ENCODE measurements at regions not wholly inside any gene's neighbourhood (a gene's known extent, or its start where the extent isn't known, plus 50 kb on each side); places are given as distances from the start of the nearest gene placed in this dataset.

DNA sequence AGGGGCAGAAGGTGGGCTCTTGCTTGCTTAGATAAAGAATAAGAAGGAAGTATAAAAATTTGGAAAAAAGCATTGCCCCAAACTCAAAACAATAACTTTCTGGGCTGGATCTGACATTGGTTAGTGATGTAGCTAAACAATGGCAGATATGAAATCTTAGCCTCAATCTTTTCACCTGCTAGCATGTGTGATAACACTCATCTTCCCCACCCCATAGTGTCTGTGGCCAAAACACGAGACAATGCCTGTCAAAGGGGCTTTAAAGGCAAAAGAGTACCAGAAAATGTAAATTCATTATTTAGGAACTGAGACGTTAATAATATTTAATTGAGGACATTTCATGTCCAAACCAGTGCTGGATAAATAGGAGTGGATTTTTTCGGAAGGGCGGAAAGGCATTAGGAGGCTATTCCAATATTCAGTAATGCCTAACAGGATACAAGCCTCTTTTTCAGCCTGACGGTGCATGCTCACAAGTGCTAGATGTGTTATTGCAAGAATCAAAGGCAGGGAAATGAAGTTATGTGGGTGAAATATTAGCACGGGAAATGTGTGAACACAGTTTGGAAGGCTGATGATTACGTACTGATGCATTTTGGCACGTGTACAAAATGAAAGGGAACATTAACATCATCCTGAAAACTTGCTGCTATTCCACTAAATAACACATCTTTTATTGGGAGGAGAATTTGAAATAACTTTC lies 395.7 kb downstream of the GALR1 start:
- Mint-ChIP-seq H3K4me3 (no peak overlapping the region), H3K4me1 (ENCODE audit: low read depth) (no peaks in the 10 kb centered on the region), H3K27ac (no peak overlapping the region), H3K36me3 (ENCODE audit: low read depth) (no peaks in the 10 kb centered on the region), H3K27me3 (ENCODE audit: low read depth) (peaks cover 11% of the 10 kb centered on the region), H3K9me3 (ENCODE audit: insufficient read depth) (no peaks in the 10 kb centered on the region)
- DNase-seq (no peak), ATAC-seq (no peak)
- CTCF ChIA-PET, result no interaction called here
- POLR2A ChIA-PET, result no interaction called here

GRCh38 chr18:77647472-77647871 lies 397.8 kb downstream of the GALR1 start:
- peaks cover 3% of the 10 kb centered on the region for H3K4me1 Mint-ChIP-seq (ENCODE audit: low read depth)
- DNase-seq (no peak), ATAC-seq (no peak)
- no peaks in the 10 kb centered on the region for H3K36me3 Mint-ChIP-seq (ENCODE audit: low read depth)
- POLR2A ChIA-PET, result no interaction called here
- H3K4me3 Mint-ChIP-seq, result no peak overlapping the region
- CTCF ChIA-PET, result no interaction called here
- H3K27ac Mint-ChIP-seq, result no peak overlapping the region
- H3K9me3 Mint-ChIP-seq (ENCODE audit: insufficient read depth), result no peaks in the 10 kb centered on the region
- peaks cover 9% of the 10 kb centered on the region for H3K27me3 Mint-ChIP-seq (ENCODE audit: low read depth)

DNA sequence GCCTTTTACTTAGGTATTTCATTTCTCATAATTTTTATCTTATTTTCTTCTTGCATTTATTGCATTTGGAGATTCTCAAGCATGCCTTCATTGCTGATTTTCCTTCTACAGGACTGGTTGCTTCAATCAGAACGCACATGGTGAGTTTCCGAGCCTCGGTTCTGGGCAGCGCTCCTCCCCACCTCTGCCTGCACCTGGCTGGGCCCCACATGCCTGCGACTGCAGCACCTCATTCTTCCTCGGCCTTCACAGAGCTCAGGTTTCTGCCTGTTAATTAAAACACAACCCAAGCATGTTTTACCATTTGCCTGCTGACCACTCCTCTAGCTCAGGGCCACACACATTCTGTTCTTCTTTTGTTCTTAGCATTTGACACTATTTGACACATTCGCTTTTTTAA lies 398.8 kb downstream of the GALR1 start:
- no peaks in the 10 kb centered on the region for H3K36me3 Mint-ChIP-seq (ENCODE audit: low read depth)
- H3K4me3 Mint-ChIP-seq, result no peak overlapping the region
- peaks cover 3% of the 10 kb centered on the region for H3K4me1 Mint-ChIP-seq (ENCODE audit: low read depth)
- ATAC-seq, result no peak
- H3K27me3 Mint-ChIP-seq (ENCODE audit: low read depth), result peaks cover 7% of the 10 kb centered on the region
- H3K27ac Mint-ChIP-seq, result no peak overlapping the region
- no peaks in the 10 kb centered on the region for H3K9me3 Mint-ChIP-seq (ENCODE audit: insufficient read depth)
- no peak for DNase-seq
- ChIA-PET CTCF (interaction anchor here (0.6 to 1.1 kb wide), 2 partner anchors 844 to 845 kb away, joined by 3 read pairs; no protein-coding TSS in a partner anchor), POLR2A (no interaction called here)

- ChIA-PET CTCF (interaction anchor here (0.5 to 1.5 kb wide), 7 partner anchors 12 to 848 kb away, joined by 3 to 7 read pairs (median 3); no protein-coding TSS in a partner anchor), POLR2A (no interaction called here)
- Mint-ChIP-seq H3K4me3 (no peak overlapping the region), H3K27me3 (ENCODE audit: low read depth) (peaks cover 2% of the 10 kb centered on the region), H3K9me3 (ENCODE audit: insufficient read depth) (no peaks in the 10 kb centered on the region), H3K4me1 (ENCODE audit: low read depth) (peaks cover 3% of the 10 kb centered on the region), H3K36me3 (ENCODE audit: low read depth) (no peaks in the 10 kb centered on the region), H3K27ac (no peak overlapping the region)
- ATAC-seq (peak; percentile 79), DNase-seq (peak; percentile 64)
These were observed 401.2 kb downstream of the GALR1 start for GRCh38 chr18:77650799-77651385.

DNA sequence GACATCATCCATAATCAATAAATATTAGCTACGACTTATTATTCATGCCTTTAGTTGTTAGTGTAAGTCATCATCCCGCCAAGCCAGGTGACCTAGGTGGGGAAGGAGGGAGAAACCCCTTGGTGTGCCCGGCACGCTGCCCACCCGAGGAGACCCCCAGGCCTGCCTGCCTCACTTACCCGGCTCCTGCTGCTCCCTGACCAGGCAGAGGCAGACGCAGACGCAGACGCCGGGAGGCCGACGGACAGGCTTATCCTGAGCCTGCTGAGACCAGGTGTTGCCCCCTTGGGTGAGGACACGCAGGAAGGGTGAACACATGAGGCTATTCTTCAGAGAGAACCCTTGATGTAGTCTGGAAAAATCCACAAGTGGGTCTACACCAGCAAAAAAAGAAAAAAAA lies 401.8 kb downstream of the GALR1 start:
- POLR2A ChIA-PET, result no interaction called here
- ATAC-seq (no peak), DNase-seq (no peak)
- Mint-ChIP-seq H3K9me3 (ENCODE audit: insufficient read depth) (no peaks in the 10 kb centered on the region), H3K36me3 (ENCODE audit: low read depth) (no peaks in the 10 kb centered on the region), H3K4me3 (no peak overlapping the region), H3K27ac (no peak overlapping the region), H3K27me3 (ENCODE audit: low read depth) (peaks cover 2% of the 10 kb centered on the region), H3K4me1 (ENCODE audit: low read depth) (peaks cover 3% of the 10 kb centered on the region)
- CTCF ChIA-PET, result interaction anchor here (0.7 to 1.5 kb wide), 5 partner anchors 11 to 848 kb away, joined by 3 to 7 read pairs (median 4); no protein-coding TSS in a partner anchor

DNA sequence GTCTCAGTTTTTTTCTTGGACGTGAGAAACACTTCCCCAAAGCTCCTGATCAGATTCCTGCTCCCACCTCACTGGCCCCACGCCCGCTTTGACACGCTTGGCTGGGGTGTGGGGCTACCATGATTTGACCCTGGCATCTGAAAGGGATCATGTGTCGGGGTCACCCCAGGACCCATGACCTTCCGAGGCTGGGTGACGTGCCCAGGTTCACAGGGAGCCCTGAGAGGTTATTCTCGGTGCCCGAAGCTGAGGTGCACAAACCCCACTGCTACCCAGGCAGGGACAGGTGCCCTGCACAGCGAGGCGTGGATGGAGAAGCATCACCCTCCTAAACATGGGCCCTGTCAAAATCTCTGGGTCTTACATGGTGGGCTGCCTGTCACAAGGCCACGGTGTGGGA lies 404.1 kb downstream of the GALR1 start:
- Mint-ChIP-seq H3K36me3 (ENCODE audit: low read depth) (no peaks in the 10 kb centered on the region), H3K9me3 (ENCODE audit: insufficient read depth) (no peaks in the 10 kb centered on the region), H3K4me1 (ENCODE audit: low read depth) (peaks cover 3% of the 10 kb centered on the region), H3K4me3 (no peak overlapping the region), H3K27me3 (ENCODE audit: low read depth) (peaks cover 2% of the 10 kb centered on the region), H3K27ac (no peak overlapping the region)
- ATAC-seq, result no peak
- POLR2A ChIA-PET, result no interaction called here
- DNase-seq, result no peak
- CTCF ChIA-PET, result no interaction called here

DNA sequence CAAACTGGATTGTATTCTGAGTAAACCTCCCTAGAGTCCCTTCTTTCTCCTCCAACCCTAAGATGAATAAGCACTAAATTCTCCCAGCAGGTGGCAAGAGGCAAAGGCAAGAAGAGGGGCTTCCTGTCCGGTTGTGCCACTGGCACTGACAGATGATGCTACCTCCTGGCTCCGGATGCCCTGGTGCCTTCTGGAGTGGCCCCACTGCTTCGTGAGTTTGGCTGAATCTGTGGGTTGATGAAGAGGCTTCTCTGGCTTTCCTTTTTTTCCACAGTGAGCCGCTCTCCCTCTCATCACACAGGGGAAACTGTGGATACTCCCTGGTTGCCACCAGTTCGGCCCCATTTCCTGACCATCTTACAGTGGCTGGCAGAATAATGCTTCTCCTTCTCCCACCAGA lies 404.7 kb downstream of the GALR1 start:
- ChIA-PET POLR2A (no interaction called here), CTCF (no interaction called here)
- no peak for DNase-seq
- no peak overlapping the region for H3K4me3 Mint-ChIP-seq
- no peaks in the 10 kb centered on the region for H3K36me3 Mint-ChIP-seq (ENCODE audit: low read depth)
- no peak for ATAC-seq
- no peaks in the 10 kb centered on the region for H3K9me3 Mint-ChIP-seq (ENCODE audit: insufficient read depth)
- H3K27me3 Mint-ChIP-seq (ENCODE audit: low read depth), result peaks cover 2% of the 10 kb centered on the region
- peaks cover 3% of the 10 kb centered on the region for H3K4me1 Mint-ChIP-seq (ENCODE audit: low read depth)
- H3K27ac Mint-ChIP-seq, result no peak overlapping the region

GRCh38 chr18:77657651-77658298 lies 408.1 kb downstream of the GALR1 start:
- no peak overlapping the region for H3K27ac Mint-ChIP-seq
- DNase-seq, result no peak
- H3K27me3 Mint-ChIP-seq (ENCODE audit: low read depth), result peaks cover 3% of the 10 kb centered on the region
- ChIA-PET CTCF (no interaction called here), POLR2A (no interaction called here)
- no peak for ATAC-seq
- H3K36me3 Mint-ChIP-seq (ENCODE audit: low read depth), result no peaks in the 10 kb centered on the region
- no peaks in the 10 kb centered on the region for H3K9me3 Mint-ChIP-seq (ENCODE audit: insufficient read depth)
- H3K4me1 Mint-ChIP-seq (ENCODE audit: low read depth), result no peaks in the 10 kb centered on the region
- H3K4me3 Mint-ChIP-seq, result no peak overlapping the region

DNA sequence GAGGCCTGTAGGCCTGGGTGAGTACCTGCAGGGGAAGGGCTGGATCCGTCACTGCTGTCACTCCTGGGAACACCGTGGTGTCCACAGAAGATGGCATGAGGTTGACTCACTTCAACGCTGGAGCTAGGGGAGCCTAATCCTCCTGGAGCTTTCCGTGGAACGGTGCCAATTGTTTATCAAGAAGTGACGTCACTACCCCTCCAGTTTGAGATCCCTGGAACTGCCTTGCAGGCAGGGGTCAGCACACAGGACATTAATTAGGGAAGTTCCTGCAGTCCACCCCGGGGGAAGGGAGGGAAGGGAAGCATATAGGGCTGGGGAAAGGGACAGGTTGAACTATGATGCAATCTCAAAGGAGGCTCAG lies 408.6 kb downstream of the GALR1 start:
- ATAC-seq, result no peak
- POLR2A ChIA-PET, result no interaction called here
- Mint-ChIP-seq H3K4me1 (ENCODE audit: low read depth) (no peaks in the 10 kb centered on the region), H3K9me3 (ENCODE audit: insufficient read depth) (no peaks in the 10 kb centered on the region), H3K36me3 (ENCODE audit: low read depth) (no peaks in the 10 kb centered on the region), H3K4me3 (no peak overlapping the region), H3K27ac (no peak overlapping the region), H3K27me3 (ENCODE audit: low read depth) (peaks cover 3% of the 10 kb centered on the region)
- no peak for DNase-seq
- CTCF ChIA-PET, result no interaction called here

DNA sequence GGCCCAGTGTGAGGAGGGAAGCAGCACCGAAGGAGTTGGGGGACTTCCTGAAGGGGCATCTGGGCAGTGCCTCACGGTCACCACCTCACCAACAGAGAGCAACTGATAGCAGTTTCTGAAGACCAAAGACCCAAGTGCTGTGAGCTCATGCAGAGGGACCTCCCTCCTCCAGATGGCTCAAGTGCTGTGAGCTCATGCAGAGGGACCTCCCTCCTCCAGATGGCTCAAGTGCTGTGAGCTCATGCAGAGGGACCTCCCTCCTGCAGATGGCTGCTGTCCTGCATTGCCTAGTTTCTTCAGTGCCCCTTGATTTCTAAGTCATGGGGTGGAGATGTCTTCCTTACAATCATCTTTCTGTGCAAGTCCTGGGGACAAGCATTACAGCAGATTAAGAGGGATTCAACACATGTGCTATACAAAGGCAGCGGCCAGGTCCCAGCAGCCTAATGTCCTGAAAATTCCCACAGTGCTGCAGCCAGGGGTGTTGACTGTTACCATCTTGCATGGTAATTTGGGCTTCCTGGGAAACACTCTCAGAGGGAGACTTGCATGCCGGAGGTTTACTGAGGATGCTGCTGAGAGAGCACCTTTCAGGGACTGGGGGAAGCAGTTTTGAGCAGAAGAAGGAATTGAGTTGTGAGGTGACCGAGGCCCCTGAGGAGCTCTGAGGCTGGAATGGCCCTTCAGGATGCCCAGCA lies 409.3 kb downstream of the GALR1 start:
- H3K27ac Mint-ChIP-seq, result no peak overlapping the region
- peaks cover 3% of the 10 kb centered on the region for H3K27me3 Mint-ChIP-seq (ENCODE audit: low read depth)
- H3K36me3 Mint-ChIP-seq (ENCODE audit: low read depth), result no peaks in the 10 kb centered on the region
- ATAC-seq, result no peak
- H3K4me1 Mint-ChIP-seq (ENCODE audit: low read depth), result no peaks in the 10 kb centered on the region
- CTCF ChIA-PET, result no interaction called here
- POLR2A ChIA-PET, result no interaction called here
- no peak overlapping the region for H3K4me3 Mint-ChIP-seq
- no peaks in the 10 kb centered on the region for H3K9me3 Mint-ChIP-seq (ENCODE audit: insufficient read depth)
- DNase-seq, result no peak

GRCh38 chr18:77666613-77667012 lies 417.0 kb downstream of the GALR1 start:
- Mint-ChIP-seq H3K27ac (no peak overlapping the region), H3K4me3 (no peak overlapping the region), H3K36me3 (ENCODE audit: low read depth) (no peaks in the 10 kb centered on the region), H3K4me1 (ENCODE audit: low read depth) (no peaks in the 10 kb centered on the region), H3K27me3 (ENCODE audit: low read depth) (peaks cover 3% of the 10 kb centered on the region), H3K9me3 (ENCODE audit: insufficient read depth) (no peaks in the 10 kb centered on the region)
- no peak for ATAC-seq
- ChIA-PET POLR2A (no interaction called here), CTCF (no interaction called here)
- no peak for DNase-seq

GRCh38 chr18:77668219-77668618 lies 418.6 kb downstream of the GALR1 start:
- CTCF ChIA-PET, result no interaction called here
- no peaks in the 10 kb centered on the region for H3K9me3 Mint-ChIP-seq (ENCODE audit: insufficient read depth)
- no peak overlapping the region for H3K27ac Mint-ChIP-seq
- H3K4me1 Mint-ChIP-seq (ENCODE audit: low read depth), result no peaks in the 10 kb centered on the region
- no peak overlapping the region for H3K4me3 Mint-ChIP-seq
- DNase-seq, result no peak
- POLR2A ChIA-PET, result no interaction called here
- no peak for ATAC-seq
- no peaks in the 10 kb centered on the region for H3K36me3 Mint-ChIP-seq (ENCODE audit: low read depth)
- H3K27me3 Mint-ChIP-seq (ENCODE audit: low read depth), result peaks cover 3% of the 10 kb centered on the region

All from activated CD8-positive, alpha-beta T cell treated with anti-CD3 and anti-CD28 coated beads, Interleukin-2, amount 10 ng/mL, durations not matched to agents 7 days and 5 days (primary cell).